Chondrocyte (in vitro differentiated cells): ENCODE measurements at regions not wholly inside any gene's neighbourhood (a gene's known extent, or its start where the extent isn't known, plus 50 kb on each side); places are given as distances from the start of the nearest gene placed in this dataset.

ENCODE experiments used
- DNase-seq: peaks from one replicate; pipeline ENCODE4 v3.0.0; 2021; ENCODE audit warnings: mixed read lengths, low spot score
- H3K27ac Mint-ChIP-seq: one replicate; pipeline ENCODE4 v1.8.0; 2021; ENCODE audit warnings: mild to moderate bottlenecking, moderate library complexity, mixed read lengths; ENCODE audit not compliant: unreplicated experiment
- H3K27me3 Mint-ChIP-seq: 2 replicates; pipeline ENCODE4 v1.8.0; 2021; ENCODE audit warnings: low read depth, mixed read lengths
- H3K36me3 Mint-ChIP-seq: 2 replicates; pipeline ENCODE4 v1.8.0; 2021; ENCODE audit warnings: low read depth, mixed read lengths
- H3K4me1 Mint-ChIP-seq: 2 replicates; pipeline ENCODE4 v1.8.0; 2021; ENCODE audit warnings: low read depth, mild to moderate bottlenecking, mixed read lengths
- H3K4me3 Mint-ChIP-seq: one replicate; pipeline ENCODE4 v1.8.0; 2021; ENCODE audit warnings: mild to moderate bottlenecking, moderate library complexity, mixed read lengths; ENCODE audit not compliant: unreplicated experiment
- H3K9me3 Mint-ChIP-seq: 2 replicates; pipeline ENCODE4 v1.8.0; 2021; ENCODE audit warnings: low read depth, mixed read lengths
- CTCF ChIP-seq: fragments of 200-600 bp; sonication (generic); IDR thresholded peaks from 2 replicates; pipeline ENCODE4 v1.5.0; 2021; ENCODE audit warnings: antibody characterized with exemption, mild to moderate bottlenecking, moderate library complexity

- no peaks in the 10 kb centered on the region for H3K27me3 Mint-ChIP-seq
- no peak for DNase-seq
- no peak for TF ChIP-seq CTCF
- H3K4me3 Mint-ChIP-seq, result no peak overlapping the region
- no peaks in the 10 kb centered on the region for H3K4me1 Mint-ChIP-seq
- peaks cover 9% of the 10 kb centered on the region for H3K9me3 Mint-ChIP-seq
- peaks cover 6% of the 10 kb centered on the region for H3K36me3 Mint-ChIP-seq
- H3K27ac Mint-ChIP-seq, result no peak overlapping the region
Observed at GRCh38 chr4:185895866-185896265, 83.9 kb upstream of the SORBS2 start.

GRCh38 chr4:185896817-185897488, 85.0 kb upstream of the SORBS2 start:
- Mint-ChIP-seq H3K4me3 (no peak overlapping the region), H3K4me1 (no peaks in the 10 kb centered on the region), H3K27ac (no peak overlapping the region), H3K9me3 (peaks cover 9% of the 10 kb centered on the region), H3K36me3 (peaks cover 6% of the 10 kb centered on the region), H3K27me3 (no peaks in the 10 kb centered on the region)
- no peak for TF ChIP-seq CTCF
- no peak for DNase-seq

- Mint-ChIP-seq H3K27me3 (no peaks in the 10 kb centered on the region), H3K4me1 (no peaks in the 10 kb centered on the region), H3K27ac (no peak overlapping the region), H3K4me3 (no peak overlapping the region), H3K36me3 (no peaks in the 10 kb centered on the region), H3K9me3 (no peaks in the 10 kb centered on the region)
- TF ChIP-seq CTCF, result no peak
- no peak for DNase-seq
Observed at GRCh38 chr4:185898413-185898812, 86.4 kb upstream of the SORBS2 start.

GRCh38 chr4:185899833-185900232, 87.8 kb upstream of the SORBS2 start:
- TF ChIP-seq CTCF, result no peak
- Mint-ChIP-seq H3K4me1 (no peaks in the 10 kb centered on the region), H3K36me3 (no peaks in the 10 kb centered on the region), H3K27me3 (no peaks in the 10 kb centered on the region), H3K27ac (no peak overlapping the region), H3K4me3 (no peak overlapping the region), H3K9me3 (no peaks in the 10 kb centered on the region)
- DNase-seq, result no peak

GRCh38 chr4:185902654-185903053, 90.7 kb upstream of the SORBS2 start:
- no peaks in the 10 kb centered on the region for H3K9me3 Mint-ChIP-seq
- H3K27ac Mint-ChIP-seq, result no peak overlapping the region
- no peak for DNase-seq
- no peaks in the 10 kb centered on the region for H3K36me3 Mint-ChIP-seq
- no peak for TF ChIP-seq CTCF
- peaks cover 4% of the 10 kb centered on the region for H3K4me1 Mint-ChIP-seq
- H3K4me3 Mint-ChIP-seq, result no peak overlapping the region
- H3K27me3 Mint-ChIP-seq, result no peaks in the 10 kb centered on the region
